ENCODE measurements at regions not wholly inside any gene's neighbourhood (a gene's known extent, or its start where the extent isn't known, plus 50 kb on each side); places are given as distances from the start of the nearest gene placed in this dataset.

DNA sequence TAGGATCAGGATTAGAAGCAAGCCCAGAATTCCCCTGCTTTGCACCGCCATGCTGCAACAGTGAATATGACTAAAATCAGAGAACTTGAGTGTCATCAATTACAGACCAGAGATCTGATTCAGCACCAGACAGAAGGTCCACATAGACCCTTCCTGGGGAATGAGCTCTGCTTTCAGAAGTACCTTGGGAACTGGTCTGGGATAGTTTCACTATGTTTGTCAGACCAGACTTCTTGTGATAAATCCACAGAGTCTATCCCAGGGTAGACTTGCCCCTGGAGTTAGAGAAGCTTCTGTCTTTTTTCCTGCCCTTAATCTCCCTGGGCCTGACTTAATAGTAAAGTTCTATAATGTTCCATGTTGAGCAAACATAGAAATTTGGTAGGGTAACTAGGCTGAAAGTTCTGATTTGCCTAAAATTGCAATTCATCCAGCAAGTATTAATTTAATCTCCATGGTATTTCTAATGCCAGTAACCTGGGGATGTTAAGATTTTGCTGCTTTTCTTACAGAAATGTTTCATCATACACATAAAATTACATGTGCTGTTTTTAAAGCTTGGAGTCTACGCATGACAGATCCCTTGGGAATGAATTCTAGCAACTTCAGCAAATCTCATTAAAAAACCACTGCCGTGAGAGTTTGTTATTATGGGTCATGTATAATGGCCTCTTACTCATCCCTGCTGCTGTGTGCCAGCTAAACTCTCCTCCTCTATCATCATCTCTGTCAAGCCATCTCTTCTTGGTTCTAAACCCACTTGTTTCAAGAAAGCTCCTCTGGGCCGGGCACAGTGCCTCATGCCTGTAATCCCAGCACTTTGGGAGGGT is 61.3 kb upstream of the METAP2 start:
- DNase-seq: no peak

DNA sequence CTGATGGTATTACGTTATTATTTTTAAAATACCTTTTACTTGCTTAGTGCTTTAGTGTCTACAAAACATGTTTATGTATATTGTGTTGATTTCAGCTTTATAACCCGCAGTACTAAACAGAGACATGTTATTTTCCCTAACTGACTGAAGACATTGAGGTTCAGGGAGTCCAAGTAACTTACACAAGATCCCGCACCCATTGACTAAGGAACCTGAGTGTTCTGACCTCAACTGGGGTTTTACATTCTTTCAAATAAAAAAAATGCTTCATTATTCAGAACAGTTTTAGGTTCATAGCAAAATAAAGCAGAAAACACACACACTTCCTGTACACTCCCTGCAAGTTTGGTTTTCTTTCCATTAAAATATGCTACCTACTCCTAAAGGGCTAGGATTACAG is 60.4 kb upstream of the METAP2 start:
- no peak for DNase-seq

DNA sequence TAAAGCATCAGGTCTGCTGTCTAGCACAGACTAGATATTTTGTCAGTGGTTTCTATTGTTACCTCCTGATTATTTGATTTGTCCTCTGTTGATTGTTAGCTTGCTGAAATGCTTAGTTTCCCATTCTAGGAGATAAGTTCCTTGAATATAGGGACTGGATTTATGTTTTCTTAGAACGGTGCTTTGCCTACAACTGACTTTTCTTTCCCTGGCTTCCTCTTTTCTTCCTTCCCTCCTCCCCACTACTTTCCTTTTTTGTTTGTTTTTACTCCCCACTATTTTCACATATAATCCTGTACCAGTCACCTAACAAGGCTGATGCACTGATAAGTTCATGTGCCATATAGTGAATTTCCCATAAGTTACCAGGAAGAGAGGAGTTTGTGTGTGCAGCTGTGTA is 58.5 kb upstream of the METAP2 start:
- DNase-seq: no peak

DNA sequence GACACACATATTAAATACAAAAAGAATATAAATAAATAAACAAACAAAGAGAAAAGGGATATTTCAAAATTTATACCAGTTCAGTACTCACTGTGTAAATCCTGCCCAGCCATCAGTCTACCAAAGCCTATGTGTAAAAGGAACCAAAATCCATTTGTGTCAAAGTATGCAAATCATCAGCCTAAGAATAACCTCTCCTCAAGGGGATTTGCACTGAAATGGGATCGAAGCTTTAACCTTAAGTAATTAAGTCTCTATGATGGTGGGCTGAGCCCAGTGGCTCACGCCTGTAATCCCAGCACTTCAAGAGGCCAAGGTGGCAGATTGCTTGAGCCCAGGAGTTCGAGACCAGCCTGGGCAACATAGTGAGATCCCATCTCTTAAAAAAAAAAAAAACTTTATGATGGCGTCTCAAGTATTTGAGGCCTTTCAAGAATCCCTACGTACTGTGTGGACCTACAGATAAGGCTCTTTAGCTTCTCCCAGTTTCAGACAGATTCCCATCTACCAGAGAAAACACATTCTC is 57.8 kb upstream of the METAP2 start:
- no peak for DNase-seq

DNA sequence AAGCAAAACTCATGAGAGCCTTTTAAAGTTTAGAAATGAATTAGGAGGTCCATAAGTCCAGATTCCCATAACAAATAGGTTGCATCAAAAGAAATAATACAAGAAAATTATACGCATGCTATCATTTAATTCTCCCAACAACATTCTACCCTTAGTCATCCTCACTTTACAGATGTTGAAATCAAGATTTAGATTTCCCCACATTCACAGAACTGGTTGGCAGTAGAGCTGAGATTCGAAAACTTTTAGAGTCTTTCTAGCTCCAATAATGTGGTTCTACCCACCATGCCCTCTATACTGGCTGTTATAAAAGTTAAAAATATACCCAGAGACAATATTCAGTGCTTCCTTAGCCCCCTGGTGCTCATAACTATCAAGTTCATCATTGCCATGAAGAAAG is 56.6 kb upstream of the METAP2 start:
- DNase-seq: no peak

DNA sequence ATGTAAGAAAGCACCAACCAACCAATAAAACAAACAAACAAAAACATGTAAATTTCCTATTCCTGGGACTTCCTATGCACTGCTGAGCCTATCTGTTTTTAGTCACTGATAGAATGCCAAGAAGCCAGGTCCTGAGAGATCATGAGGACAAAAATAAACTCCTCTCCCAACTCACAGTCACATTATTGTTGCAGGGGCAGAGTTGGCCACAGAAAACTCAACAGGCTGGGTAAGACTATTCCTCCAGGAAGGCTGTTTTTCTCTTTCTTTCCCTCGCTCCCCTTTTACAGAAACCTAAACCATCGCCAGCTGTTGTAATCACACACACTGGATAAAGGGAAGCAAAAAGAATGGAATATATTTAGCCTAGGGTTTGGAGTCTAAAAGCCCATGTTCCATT is 55.8 kb upstream of the METAP2 start:
- no peak for DNase-seq
